ENCODE measurements at regions not wholly inside any gene's neighbourhood (a gene's known extent, or its start where the extent isn't known, plus 50 kb on each side); places are given as distances from the start of the nearest gene placed in this dataset.

DNA sequence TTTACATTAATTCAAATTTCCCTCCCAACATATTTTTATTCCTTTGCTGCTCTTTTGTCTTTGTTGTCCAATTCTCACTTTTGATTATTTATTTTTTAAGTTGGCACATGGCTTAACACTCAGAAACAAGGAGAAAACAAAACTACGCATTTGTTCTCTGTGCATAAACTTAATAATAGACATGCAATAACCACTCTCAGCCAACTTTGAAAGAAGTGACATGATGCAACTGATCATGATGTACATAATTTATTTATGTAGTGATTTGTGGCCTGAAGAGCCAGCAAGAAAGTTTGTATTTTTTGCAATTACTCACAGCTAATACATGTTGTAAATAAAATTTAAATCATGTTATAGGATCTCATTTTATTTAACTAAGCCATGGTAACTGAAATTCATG is 942.8 kb upstream of the PIK3C3 start:
- TF ChIP-seq CTCF (conservative IDR thresholded peaks at IDR 0.05; ENCODE audit: low read depth in 2 of 2) (no peak), EZH2 (IDR thresholded peaks at IDR 0.05; ENCODE audit: low read depth, unreplicated experiment) (no peak)

Data from GM23338 (cell line).